GM19328 (cell line): ENCODE measurements at regions not wholly inside any gene's neighbourhood (a gene's known extent, or its start where the extent isn't known, plus 50 kb on each side); places are given as distances from the start of the nearest gene placed in this dataset.

Source experiments
- ATAC-seq: cut with Tn5 transposase; IDR thresholded peaks from one replicate; pipeline ENCODE4 v1.9.1; 2021; ENCODE audit warnings: mild to moderate bottlenecking, moderate library complexity; ENCODE audit not compliant: unreplicated experiment

DNA sequence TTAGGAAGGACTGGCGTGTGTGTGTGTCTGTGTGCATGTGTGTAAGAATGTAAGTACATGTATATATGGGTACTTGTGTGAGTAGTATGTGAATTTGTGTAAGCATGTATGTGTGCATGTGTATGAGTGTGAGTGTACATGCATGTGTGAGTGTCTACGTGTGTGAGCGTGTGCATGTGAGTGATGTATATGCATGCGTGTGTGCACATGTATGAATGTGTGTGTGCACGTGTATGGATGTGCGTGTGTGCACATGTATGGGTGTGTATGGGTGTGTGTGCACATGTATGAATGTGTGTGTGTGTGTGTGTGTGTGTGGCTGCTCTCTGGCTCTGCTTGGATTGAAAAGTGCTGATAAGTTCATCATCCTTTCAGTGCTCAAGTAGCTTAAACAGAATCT, 154.5 kb downstream of the TENT4A start:
- ATAC-seq, result no peak

GRCh38 chr5:6868171-6868570, 154.9 kb downstream of the TENT4A start:
- no peak for ATAC-seq

DNA sequence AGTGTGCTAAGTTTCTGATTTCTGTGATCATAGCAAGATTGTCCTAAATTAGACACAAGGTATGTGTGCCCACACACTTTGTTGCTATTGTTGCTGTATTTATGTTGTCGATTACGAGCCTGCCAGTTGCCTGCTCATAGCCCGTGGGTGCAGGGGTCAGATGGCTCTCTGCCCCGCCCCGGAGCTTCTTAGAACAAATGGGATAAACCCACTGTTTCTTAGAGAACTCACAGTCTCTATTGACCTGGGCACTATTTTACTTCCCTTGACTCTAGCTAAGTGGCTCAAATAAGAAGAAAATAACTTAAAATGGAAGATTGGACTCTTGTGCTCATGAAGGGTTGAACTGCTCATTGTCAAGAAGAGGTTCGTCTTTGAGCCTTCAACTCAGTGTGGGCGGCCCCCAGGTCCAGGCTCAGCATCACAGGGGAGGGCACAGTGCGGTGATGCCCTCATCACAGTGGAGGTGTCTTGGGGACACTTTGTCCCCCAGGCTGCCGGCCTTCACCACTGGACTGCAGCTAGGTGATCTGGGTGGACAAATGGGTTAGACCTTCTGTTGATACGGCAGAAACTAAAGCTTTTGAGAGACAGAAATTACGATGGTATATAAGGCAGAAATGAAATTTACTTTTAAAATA, 155.5 kb downstream of the TENT4A start:
- ATAC-seq, result no peak

- ATAC-seq, result no peak
These were observed 156.4 kb downstream of the TENT4A start for GRCh38 chr5:6869677-6870076.

DNA sequence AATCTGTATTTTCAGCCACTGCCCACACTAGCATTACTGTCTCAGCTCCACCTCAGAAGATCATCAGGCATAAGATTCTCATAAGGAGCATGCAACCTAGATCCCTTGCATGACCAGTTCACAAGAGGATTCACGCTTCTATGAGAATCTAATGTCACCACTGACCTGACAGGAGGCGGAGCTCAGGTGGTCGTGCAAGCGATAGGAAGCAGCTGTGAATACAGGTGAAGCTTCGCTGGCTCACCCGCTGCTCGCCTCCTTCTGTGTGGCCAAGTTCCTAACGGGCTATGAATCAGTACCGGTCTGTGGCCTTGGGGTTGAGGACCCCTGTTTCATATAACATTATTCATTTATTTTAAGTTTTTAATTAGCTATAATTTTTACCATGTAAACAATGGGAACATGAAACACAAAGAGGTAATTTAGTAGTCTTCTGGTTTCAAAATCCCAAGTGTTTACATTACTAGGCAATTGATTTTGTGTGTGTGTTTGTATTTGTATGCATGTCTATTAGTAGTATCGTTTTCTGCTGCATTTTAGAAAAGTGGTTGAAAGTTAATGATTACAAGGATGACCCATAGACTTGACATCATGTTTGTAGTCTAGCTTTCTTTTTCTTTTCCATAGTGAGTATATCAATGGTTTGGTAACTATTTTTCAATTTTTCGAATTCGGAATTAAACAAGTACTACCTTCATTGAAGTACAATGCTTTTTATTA, 159.4 kb downstream of the TENT4A start:
- no peak for ATAC-seq

- ATAC-seq, result no peak
These were observed 160.1 kb downstream of the TENT4A start for GRCh38 chr5:6873359-6873758.

- no peak for ATAC-seq
These were observed 162.1 kb downstream of the TENT4A start for GRCh38 chr5:6875376-6875775.

DNA sequence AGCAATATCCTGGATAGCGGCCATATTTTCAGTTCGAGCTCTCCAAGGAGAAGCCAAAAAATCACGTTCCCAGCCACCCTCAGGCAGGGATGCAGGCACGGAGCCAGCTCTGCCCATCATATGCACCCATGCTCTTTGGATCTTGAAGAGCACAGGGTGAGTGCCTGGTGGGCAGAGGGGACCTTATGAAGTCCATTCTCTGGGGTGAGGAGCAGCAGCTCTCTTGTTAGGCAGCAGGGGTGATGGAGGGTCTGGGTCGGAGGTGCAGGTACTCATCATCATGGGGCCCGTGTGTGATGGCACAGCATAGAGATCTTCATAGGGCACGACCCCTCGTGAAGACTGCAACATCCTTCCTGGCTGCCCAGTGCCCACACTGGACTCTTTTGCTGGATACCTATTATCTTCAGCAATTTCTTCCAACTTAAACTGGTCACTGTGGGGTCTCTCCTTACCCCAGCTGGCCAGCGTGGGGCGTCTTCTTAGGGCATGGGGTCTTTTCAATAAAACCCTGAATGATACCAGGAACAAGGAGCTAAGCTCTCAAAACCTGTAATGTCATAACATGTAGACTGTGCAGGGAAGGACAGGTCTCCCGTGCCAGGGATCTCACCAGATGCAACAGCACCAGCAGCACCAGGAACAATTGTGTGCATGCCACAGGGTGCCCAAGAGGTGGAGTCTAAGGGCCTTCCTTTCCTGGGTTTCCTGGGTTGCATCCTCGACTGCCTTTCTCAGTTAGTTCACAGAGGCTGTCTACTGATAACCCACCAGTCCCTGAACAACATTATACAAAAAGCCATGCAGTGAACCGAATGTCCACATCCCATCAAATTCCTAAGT, 165.0 kb downstream of the TENT4A start:
- ATAC-seq, result no peak

GRCh38 chr5:6885581-6885980, 172.3 kb downstream of the TENT4A start:
- no peak for ATAC-seq

DNA sequence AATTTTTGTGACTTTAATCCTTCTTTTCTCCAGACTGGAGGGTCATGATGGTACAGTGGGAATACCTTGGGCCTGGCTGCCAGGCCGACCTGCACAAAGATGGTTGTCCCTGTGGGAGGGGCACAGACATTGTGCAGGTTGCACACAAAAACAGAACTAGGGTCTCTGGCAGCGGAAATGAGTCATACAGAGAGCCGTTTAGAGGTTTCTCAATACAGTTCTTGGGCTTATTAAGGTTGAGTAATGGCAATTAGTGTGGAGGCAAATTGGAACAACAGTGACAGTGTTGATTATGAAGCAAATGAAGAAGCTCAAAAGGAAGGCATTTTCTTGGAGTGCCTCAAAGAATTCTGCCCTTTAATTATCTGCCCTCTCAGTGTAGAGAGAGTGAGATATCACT, 173.6 kb downstream of the TENT4A start:
- no peak for ATAC-seq

DNA sequence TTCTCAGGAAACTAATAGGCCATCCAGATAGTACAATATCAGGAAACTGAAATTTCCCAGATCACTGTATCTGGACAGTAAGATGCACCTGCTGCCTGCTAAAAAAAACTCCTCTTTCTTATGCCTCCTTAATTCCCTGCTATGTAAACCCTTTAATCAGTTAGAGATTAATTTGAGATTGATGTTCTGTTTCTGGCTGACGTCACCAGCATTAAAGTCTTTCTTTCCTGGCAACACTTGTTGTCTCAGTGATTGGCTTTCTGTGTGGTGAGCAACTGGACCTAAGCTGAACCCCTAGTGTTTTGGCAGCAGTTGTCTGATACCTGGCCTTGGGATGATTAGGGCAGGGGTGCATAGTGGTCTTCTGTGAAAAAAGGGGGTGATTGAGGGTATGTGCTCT, 175.8 kb downstream of the TENT4A start:
- ATAC-seq, result no peak

GRCh38 chr5:6899221-6899620, 186.0 kb downstream of the TENT4A start:
- no peak for ATAC-seq

DNA sequence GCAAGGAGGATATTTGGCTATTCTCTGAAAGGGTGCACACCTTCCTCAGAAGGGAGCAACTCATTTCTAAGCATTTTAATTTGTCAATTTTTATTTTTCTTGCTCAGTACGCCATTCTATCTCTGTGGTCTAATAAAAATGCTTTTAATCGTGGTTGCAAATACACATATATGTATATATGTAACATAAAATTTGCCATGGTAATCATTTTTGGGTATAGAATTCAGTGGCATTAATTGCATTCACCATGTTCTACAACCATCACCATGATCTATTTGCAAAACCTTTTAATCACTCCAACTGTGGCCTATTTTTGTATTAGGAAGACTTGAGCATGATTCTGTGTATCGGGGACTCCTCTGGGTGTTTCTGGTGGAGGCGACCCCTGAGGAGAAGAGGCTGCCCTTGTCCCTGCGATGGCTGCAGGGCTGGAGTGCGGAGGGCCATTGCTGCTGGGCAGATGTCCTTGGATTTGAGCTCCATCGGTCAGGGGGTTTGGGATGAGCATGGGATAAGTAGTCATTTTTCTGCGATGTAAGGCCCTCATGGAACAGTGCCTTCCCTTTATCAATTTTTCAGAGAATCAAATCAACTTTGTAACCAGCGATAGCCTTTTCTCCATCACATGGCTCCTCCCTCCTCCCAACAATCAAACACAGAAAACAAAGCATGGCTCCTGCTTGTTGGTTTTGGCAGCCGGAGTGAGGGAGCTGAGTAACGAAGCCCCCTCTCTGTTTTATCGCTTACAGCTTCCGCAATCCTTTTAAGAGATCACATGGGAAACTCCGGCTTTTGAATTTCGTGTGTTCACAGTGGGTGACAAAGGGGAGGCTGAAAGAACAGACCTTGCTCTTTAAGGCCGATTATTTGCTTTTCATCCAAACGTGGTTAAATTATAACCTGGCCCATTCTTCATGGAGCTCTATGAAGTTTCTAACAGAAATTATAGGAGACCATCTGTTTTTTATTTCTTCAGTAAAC, 187.3 kb downstream of the TENT4A start:
- no peak for ATAC-seq

- no peak for ATAC-seq
These were observed 188.9 kb downstream of the TENT4A start for GRCh38 chr5:6902094-6902493.

DNA sequence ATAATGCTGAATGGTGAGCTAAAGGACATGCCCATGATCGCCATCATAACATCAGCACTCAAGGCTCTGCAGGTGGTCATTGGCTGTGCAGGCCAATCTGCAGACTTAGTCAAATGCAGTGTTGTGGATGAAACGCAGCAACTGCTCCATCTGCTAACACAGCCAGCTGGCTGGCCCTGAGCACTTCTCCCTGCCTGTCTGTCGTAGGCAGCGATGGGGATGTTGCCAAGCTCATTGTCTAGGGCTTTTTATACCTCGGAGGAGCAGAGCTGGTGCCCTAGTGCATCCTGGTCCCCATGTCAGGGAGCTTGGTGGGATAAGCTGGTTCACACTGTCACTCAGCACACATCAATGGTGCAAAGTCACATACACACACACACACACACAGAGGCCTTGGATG, 189.4 kb downstream of the TENT4A start:
- no peak for ATAC-seq

DNA sequence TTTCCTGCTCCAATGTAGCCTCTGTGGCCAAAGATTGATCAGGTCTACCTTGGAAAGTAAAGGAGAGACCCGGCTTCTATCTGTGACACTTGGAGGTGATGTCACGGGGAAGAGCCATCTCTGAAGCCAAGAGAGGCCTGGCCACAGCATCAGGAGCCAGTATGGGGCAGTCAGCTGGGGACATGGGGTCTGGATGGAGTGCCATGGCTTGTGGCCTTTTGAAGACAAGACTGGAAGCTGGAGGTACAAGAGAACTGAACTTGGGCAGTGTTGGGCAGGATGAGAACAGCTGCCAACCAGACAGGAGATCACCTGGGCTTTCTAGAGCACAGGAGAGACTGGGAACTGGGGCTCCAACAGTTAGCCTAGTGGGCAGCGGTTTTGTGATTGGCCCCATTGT, 190.7 kb downstream of the TENT4A start:
- ATAC-seq, result no peak

DNA sequence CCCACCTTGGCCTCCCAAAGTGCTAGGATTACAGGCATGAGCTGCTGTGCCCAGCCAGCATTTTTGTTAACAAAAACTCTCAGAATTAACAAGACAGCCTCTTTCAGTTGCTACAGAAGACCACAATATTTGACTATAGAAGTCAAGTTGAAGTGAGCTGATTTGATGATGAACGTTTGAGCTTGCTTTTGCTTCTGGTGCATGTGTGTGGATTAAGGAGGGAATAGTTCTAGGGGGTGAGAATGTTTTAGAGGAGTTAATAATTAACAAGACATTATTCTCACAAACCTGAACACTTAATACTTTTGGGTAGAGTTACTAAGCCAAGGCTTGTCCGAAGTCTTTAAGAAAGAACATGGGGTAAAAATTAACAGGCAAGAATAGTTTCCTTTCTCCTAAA, 191.6 kb downstream of the TENT4A start:
- no peak for ATAC-seq

- no peak for ATAC-seq
These were observed 192.2 kb downstream of the TENT4A start for GRCh38 chr5:6905423-6905822.

GRCh38 chr5:6905883-6906282, 192.7 kb downstream of the TENT4A start:
- no peak for ATAC-seq

GRCh38 chr5:6907320-6907918, 194.2 kb downstream of the TENT4A start:
- no peak for ATAC-seq
